ENCODE measurements at regions not wholly inside any gene's neighbourhood (a gene's known extent, or its start where the extent isn't known, plus 50 kb on each side); places are given as distances from the start of the nearest gene placed in this dataset.

DNA sequence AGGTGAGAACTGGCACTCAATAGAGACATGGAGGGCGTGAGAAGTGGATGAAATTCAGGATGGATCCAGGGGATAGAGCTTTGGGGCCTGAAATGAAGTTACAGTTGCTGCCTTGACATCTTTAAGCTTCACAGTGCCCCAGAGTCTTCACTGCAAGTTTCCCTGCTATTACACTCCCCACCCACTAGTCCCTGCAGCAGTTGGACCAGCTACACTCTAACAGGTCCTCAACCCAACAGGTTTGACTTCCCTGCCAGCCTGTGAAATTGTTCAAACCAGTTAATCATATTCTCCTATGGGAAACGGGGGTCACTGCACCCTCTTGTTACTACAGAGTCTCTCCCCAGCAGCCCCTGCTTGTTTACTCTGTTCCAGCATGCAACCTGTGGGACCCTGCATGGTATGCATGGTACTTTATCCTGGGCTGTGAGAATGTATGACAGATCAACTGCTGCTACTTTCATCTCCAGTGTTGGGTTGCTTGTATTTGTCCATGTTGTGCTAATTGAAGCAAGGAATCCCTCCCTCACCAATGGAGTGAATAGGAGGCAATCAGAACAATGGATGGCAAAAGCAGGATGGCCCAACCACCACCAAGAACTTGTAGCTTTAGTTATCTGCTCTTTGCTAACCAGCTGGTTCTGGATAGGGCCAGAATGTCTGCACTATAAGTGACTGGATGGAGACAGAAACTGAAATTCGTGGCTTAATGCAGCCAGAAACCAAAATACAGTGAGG is 314.2 kb downstream of the OLFM4 start:
- no peak overlapping the region for H3K27ac ChIP-seq (ENCODE audit: low read depth)
- 48% methylated on average over 3 of the region's 3 CpGs for WGBS
- H3K4me1 ChIP-seq (ENCODE audit: insufficient read depth), result no peaks in the 10 kb centered on the region
- DNase-seq (ENCODE audit: extremely low spot score), result no peak
- no peak overlapping the region for H3K4me3 ChIP-seq (ENCODE audit: low read depth, low read length)
- H3K36me3 ChIP-seq (ENCODE audit: insufficient read depth), result no peaks in the 10 kb centered on the region

DNA sequence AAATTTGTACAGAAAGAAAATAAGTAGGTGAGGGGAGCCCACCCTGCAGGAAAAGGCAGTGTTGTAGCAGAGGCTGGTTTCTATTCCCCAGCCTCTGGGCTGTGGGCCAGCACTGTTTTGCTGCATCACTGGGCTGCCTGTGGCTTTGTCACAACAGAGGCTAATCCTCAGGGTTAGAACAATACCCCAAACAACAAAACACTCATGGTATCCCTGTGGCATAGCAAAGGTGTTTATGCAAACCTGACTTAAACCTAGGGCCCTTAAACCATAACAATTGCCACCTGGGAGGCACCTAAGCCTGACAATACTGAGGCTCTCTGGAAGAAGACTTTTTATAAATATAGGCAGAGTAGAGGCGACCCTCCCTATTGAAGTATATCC is 314.7 kb downstream of the OLFM4 start:
- H3K4me3 ChIP-seq (ENCODE audit: low read depth, low read length), result no peak overlapping the region
- no peak overlapping the region for H3K27ac ChIP-seq (ENCODE audit: low read depth)
- DNase-seq (ENCODE audit: extremely low spot score), result no peak
- no peaks in the 10 kb centered on the region for H3K4me1 ChIP-seq (ENCODE audit: insufficient read depth)
- WGBS, result 71% methylated on average over 1 of the region's 1 CpG
- no peaks in the 10 kb centered on the region for H3K36me3 ChIP-seq (ENCODE audit: insufficient read depth)

DNA sequence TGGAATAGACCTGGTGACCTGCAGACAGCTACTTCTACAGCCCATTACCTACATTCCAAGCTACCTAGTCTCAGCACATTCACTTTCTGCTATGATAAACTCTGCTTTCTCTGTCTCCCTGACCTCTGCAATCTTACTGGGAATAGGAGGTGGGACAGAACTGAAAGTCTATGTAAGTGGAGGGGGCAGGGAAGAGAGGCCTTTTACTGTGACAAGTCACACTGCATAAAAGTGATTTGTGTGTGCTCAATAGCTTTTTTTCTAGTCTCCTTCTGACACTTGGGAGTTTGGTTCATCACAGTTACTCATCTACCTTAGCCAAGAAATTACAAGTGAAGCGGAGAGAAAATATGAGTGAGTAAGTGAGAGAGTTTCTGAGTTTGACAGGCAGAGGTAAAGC is 322.4 kb downstream of the OLFM4 start:
- no peak for DNase-seq (ENCODE audit: extremely low spot score)
- Histone ChIP-seq H3K4me3 (ENCODE audit: low read depth, low read length) (no peak overlapping the region), H3K27ac (ENCODE audit: low read depth) (no peak overlapping the region), H3K4me1 (ENCODE audit: insufficient read depth) (no peaks in the 10 kb centered on the region), H3K36me3 (ENCODE audit: insufficient read depth) (no peaks in the 10 kb centered on the region)
- 55% methylated on average over 1 of the region's 1 CpG for WGBS

DNA sequence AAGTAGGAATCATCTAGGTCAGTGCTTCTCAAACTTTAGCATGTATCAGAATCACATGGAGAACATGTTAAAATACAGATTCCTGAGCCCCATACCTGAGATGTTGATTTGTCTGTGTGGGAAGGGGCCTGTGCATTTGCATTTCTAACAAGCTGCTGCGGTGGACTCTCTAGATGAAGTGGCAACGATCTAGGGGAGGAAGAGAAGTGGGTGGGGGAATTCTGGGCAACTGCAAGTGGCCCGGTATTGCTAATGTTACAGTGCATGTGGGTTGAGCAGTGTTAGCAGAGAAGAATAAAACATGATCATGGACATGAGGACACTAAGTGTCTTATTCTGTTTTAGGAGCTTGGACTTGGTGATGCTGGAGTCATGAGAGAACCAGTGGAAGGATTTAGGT is 329.0 kb downstream of the OLFM4 start:
- Histone ChIP-seq H3K4me3 (ENCODE audit: low read depth, low read length) (no peak overlapping the region), H3K4me1 (ENCODE audit: insufficient read depth) (no peaks in the 10 kb centered on the region), H3K27ac (ENCODE audit: low read depth) (no peak overlapping the region), H3K36me3 (ENCODE audit: insufficient read depth) (no peaks in the 10 kb centered on the region)
- WGBS, result 75% methylated on average over 3 of the region's 3 CpGs
- DNase-seq (ENCODE audit: extremely low spot score), result no peak

DNA sequence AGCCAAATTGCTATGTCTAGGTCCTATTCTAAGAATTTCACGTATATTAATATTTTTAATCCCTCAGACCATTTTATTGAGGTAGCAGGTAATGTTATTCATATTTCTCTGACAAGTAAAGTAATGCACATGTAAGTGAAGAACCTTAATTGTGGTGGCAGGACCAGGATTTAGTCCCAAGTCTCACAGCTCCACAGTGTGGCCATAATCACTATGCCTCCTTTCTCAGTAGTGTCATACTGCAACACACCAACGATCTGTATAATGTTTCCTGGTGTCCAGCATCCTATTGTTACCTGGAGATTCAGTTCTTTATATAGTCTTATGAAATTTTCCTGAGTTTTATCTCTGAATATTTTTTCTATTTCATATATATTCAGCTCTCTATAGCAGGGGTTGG is 340.3 kb downstream of the OLFM4 start:
- no peak overlapping the region for H3K4me3 ChIP-seq (ENCODE audit: low read depth, low read length)
- H3K4me1 ChIP-seq (ENCODE audit: insufficient read depth), result no peaks in the 10 kb centered on the region
- no peak overlapping the region for H3K27ac ChIP-seq (ENCODE audit: low read depth)
- no peak for DNase-seq (ENCODE audit: extremely low spot score)
- no peaks in the 10 kb centered on the region for H3K36me3 ChIP-seq (ENCODE audit: insufficient read depth)
- 73% methylated on average over 2 of the region's 2 CpGs for WGBS

DNA sequence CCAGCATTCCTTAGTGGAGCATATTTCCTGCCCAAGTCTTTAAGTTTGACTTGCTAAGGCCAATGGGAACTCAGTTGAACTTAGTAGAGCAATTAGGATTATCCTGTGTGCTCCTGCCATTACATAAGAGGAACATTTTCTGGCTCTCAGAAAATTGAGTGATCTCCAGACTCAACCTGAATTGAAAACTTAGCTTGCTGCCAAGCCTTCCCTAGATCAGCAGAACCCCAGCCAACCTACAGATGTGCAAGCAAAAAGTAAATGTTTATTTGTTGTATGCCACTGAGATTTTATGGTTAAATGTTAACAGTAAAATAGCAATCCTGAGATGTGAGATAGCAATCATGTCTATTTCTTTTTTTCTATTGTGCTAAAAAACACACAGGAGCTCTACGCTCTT is 350.9 kb downstream of the OLFM4 start:
- WGBS, result 90% methylated on average over 1 of the region's 1 CpG
- Histone ChIP-seq H3K27ac (ENCODE audit: low read depth) (no peak overlapping the region), H3K4me3 (ENCODE audit: low read depth, low read length) (no peak overlapping the region)

DNA sequence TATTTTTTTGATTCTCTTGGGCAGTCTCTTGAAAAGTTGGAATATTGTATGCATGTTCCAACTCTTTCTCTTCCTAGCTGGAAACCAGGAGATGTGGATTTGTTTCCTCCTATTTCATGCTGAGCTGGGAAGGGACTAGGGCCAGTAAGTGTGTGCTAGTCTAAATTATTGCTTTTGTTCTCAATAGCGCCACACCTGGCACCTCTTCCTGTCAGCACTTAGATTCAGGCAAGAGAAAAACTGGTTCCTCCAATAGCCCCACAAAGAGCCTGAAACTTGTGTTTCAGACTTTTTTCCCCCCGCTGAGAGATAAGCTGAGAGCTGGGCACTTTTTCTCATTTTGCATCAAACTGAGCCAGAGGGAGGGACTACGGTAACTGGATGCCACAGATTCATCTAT is 353.4 kb downstream of the OLFM4 start:
- Histone ChIP-seq H3K36me3 (ENCODE audit: insufficient read depth) (no peaks in the 10 kb centered on the region), H3K27ac (ENCODE audit: low read depth) (no peak overlapping the region), H3K4me1 (ENCODE audit: insufficient read depth) (no peaks in the 10 kb centered on the region), H3K4me3 (ENCODE audit: low read depth, low read length) (no peak overlapping the region)
- DNase-seq (ENCODE audit: extremely low spot score), result no peak
- 56% methylated on average over 3 of the region's 3 CpGs for WGBS

More for the DNA sequence above, 350.9 kb downstream of the OLFM4 start:
- Histone ChIP-seq H3K4me1 (ENCODE audit: insufficient read depth) (no peaks in the 10 kb centered on the region), H3K36me3 (ENCODE audit: insufficient read depth) (no peaks in the 10 kb centered on the region)
- DNase-seq (ENCODE audit: extremely low spot score), result no peak

DNA sequence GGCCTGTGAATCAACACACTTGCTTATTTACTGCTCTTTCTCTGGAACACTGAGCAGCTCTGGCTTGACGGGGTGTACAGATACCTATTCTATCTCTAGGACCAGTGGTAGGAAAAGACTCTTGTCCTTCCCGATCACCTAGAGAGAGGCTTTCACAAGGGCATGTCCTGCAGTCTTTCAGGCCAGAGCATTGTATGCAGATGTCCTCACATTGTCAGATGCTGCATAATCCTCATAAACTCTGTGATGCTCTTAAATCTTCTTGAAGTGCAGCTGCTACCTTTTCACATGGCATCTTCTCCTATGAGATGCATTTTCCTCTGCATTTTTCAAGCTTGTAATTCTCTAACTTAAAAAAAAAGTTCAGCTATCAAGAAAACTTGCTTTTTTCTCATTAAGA is 369.4 kb downstream of the OLFM4 start:
- Histone ChIP-seq H3K27ac (ENCODE audit: low read depth) (no peak overlapping the region), H3K4me1 (ENCODE audit: insufficient read depth) (no peaks in the 10 kb centered on the region), H3K4me3 (ENCODE audit: low read depth, low read length) (no peak overlapping the region), H3K36me3 (ENCODE audit: insufficient read depth) (no peaks in the 10 kb centered on the region)
- no peak for DNase-seq (ENCODE audit: extremely low spot score)
- WGBS, result 61% methylated on average over 2 of the region's 2 CpGs

DNA sequence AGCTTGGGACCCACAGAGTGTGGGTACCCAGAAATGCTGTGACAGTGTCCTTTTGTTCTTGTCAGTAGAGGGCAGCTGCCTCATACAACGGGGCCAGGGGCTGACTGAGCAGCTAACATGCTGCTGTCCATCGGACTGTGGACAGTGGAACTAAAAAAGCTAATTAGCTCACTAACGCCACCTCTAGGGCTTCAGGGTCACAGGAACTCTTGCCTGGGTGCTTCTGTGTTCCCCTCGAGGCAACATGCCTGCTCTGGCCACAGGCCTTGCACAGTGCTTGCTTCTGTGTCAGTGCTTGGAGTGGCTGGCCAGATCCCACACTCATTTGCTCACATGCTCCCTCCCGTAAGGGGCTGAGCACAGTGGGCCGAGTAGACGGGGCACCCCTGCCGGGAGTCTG is 377.0 kb downstream of the OLFM4 start:
- H3K4me1 ChIP-seq (ENCODE audit: insufficient read depth), result no peaks in the 10 kb centered on the region
- DNase-seq (ENCODE audit: extremely low spot score), result no peak
- H3K4me3 ChIP-seq (ENCODE audit: low read depth, low read length), result no peak overlapping the region
- 75% methylated on average over 8 of the region's 8 CpGs for WGBS
- no peaks in the 10 kb centered on the region for H3K36me3 ChIP-seq (ENCODE audit: insufficient read depth)
- H3K27ac ChIP-seq (ENCODE audit: low read depth), result no peak overlapping the region

DNA sequence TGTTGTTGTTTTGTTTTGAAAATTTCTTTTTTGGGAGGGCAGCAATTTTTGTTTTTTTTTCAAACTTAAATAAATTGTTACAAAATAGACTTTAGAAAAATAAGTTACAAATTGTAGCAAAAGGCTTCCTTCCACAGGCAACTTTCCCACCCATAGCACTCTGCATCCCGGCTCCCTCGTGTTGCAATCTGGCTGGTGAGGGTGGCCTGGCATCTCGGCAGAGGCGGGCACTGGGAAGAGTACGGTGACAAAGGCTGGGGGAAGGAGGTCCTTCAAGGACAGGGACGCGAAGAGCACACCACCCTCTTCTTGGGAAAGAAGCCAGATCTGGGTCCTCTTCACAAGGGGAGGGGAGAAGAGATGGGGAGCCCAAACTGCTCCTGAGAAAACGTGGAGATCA is 379.7 kb downstream of the OLFM4 start:
- WGBS, result 89% methylated on average over 8 of the region's 8 CpGs
- H3K27ac ChIP-seq (ENCODE audit: low read depth), result no peak overlapping the region
- H3K4me3 ChIP-seq (ENCODE audit: low read depth, low read length), result no peak overlapping the region
- no peak for DNase-seq (ENCODE audit: extremely low spot score)
- H3K36me3 ChIP-seq (ENCODE audit: insufficient read depth), result no peaks in the 10 kb centered on the region
- H3K4me1 ChIP-seq (ENCODE audit: insufficient read depth), result no peaks in the 10 kb centered on the region

DNA sequence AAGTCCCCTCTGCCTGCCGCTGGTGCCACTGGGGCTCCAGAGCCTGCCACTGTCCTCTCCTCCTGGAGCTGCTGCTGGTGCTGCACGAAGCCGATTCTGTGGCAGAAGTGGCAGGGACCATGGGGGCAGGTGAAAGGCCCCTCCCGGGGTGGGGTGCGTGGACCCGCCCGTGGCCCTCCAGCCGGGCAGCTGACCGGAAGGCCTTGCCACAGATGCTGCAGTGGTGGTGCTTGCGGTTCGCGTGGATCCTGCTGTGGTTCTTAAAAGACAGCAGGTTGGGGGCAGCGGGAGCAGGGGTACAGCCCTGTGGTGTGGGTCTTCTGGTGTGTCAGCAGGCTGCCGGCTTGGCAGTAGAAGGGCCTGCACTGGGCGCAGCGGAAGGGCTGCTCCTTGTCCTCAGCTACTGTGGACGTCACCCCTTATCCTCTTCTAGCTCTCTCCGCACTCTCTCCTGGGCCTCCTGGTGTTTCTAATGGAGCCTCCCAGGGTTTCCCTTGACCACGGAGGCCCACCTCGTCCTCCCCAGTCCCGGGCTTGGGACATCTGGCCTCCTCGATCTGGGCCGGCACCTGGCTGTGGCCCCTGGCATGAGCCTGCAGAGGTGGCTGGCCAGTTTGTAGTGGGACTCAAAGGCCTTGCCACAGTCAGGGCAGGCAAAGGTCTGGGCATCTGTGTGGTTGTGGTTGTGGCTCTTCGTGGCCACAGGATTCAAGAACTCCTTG is 380.4 kb downstream of the OLFM4 start:
- H3K4me1 ChIP-seq (ENCODE audit: insufficient read depth), result no peaks in the 10 kb centered on the region
- no peak overlapping the region for H3K27ac ChIP-seq (ENCODE audit: low read depth)
- no peaks in the 10 kb centered on the region for H3K36me3 ChIP-seq (ENCODE audit: insufficient read depth)
- no peak for DNase-seq (ENCODE audit: extremely low spot score)
- H3K4me3 ChIP-seq (ENCODE audit: low read depth, low read length), result no peak overlapping the region
- 97% methylated on average over 24 of the region's 24 CpGs for WGBS

DNA sequence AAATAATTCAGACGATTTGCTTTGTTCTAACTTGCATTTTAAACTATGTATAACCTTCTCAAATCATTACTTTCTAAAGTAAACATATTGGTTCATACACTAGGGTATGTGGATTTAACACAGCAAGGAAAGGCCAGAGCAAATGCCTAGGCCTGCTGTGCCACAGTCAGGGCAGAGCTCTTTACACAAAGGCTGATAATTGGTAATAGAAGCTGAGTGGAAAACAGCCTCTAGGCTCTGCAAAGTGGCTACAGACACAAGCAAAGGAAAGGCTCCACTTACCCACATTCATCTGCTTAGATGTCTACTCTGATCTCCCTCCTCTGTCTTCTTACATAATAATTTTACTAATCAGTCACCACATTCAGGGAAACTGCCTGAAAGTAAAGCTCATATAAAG is 382.9 kb downstream of the OLFM4 start:
- Histone ChIP-seq H3K4me3 (ENCODE audit: low read depth, low read length) (no peak overlapping the region), H3K36me3 (ENCODE audit: insufficient read depth) (no peaks in the 10 kb centered on the region), H3K4me1 (ENCODE audit: insufficient read depth) (no peaks in the 10 kb centered on the region), H3K27ac (ENCODE audit: low read depth) (no peak overlapping the region)
- DNase-seq (ENCODE audit: extremely low spot score), result no peak
- 51% methylated on average over 1 of the region's 1 CpG for whole genome bisulfite sequencing

DNA sequence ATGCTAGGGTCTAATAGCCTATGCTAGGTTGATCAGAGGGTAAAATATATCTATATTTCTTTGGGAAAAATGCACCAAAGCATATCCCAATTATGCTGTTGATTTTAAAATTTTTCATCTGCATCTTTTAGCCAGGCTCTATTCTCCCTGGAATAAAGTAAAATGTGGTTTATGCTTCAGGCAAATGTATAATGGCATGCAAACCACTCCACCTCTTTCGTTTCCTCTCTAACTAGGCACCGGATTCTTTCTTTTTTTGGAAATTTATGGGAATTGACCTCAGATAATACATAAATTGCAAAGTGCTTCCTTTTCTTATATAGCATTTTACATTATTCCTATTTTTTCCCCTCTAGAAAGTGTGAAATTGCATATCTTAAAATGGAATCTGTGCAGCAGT is 386.5 kb downstream of the OLFM4 start:
- no peak overlapping the region for H3K27ac ChIP-seq (ENCODE audit: low read depth)
- WGBS, result 82% methylated on average over 2 of the region's 2 CpGs
- H3K4me3 ChIP-seq (ENCODE audit: low read depth, low read length), result no peak overlapping the region
- no peaks in the 10 kb centered on the region for H3K36me3 ChIP-seq (ENCODE audit: insufficient read depth)
- DNase-seq (ENCODE audit: extremely low spot score), result no peak
- H3K4me1 ChIP-seq (ENCODE audit: insufficient read depth), result no peaks in the 10 kb centered on the region

DNA sequence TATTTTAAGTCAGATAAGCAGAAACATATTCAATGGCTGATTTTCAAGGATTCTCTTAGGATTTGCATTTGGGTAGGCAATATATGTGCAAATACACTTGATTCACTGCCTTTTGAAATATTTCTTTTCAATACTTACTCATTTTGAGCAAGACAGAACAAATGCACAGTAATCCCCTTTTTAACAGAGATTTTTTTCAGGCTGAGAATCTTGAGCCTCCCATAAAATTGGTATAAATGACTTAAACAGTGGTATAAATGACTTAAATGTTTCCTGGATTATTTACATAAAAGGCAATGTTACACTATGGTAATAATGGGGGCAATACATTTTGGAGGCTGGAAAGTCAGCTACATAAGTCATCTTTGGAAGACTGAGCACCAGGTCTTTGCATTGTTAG is 389.0 kb downstream of the OLFM4 start:
- DNase-seq (ENCODE audit: extremely low spot score), result no peak
- Histone ChIP-seq H3K27ac (ENCODE audit: low read depth) (no peak overlapping the region), H3K4me3 (ENCODE audit: low read depth, low read length) (no peak overlapping the region), H3K4me1 (ENCODE audit: insufficient read depth) (no peaks in the 10 kb centered on the region), H3K36me3 (ENCODE audit: insufficient read depth) (no peaks in the 10 kb centered on the region)
